Activated T-cell treated with anti-CD3 and anti-CD28 coated beads, Interleukin-2, amount 50 U/mL, for 48 hours (primary cell): ENCODE measurements at regions not wholly inside any gene's neighbourhood (a gene's known extent, or its start where the extent isn't known, plus 50 kb on each side); places are given as distances from the start of the nearest gene placed in this dataset.
"Not testable (repeated sequence)": the region's sequence is repeated elsewhere in the genome, so short reads cannot be mapped to it uniquely, and the experiment has no call there.

ENCODE experiments used
- DNase-seq, 2 experiments: peaks; one replicate each; pipeline ENCODE4 v3.0.0-alpha.2; 2020

- DNase-seq = not testable (repeated sequence)
Measured at GRCh38 chr15:26244782-26245181, 381.7 kb upstream of the ATP10A start.

DNA sequence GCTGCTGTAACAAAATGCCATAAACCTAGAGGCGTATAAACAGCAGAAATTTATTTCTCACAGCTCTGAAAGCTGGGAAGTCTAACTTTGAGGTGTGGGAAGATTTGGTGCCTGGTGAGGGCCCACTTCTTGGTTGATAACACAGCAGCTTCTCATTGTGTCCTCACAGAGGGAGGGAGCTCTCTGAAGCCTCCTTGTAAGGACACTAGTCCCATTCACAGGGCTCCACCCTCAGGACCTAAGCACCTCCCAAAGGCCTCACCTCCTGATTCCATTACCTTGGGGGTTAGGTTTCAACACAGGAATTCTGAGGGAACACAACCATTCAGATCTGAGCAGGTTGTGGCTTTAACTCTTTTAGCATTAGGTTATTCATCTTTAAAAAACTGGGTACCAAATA, 380.3 kb upstream of the ATP10A start:
- DNase-seq = no peak

GRCh38 chr15:26242565-26243071, 379.5 kb upstream of the ATP10A start:
- no peak for DNase-seq

- no peak for DNase-seq
Measured at GRCh38 chr15:26235864-26236263, 372.7 kb upstream of the ATP10A start.

DNA sequence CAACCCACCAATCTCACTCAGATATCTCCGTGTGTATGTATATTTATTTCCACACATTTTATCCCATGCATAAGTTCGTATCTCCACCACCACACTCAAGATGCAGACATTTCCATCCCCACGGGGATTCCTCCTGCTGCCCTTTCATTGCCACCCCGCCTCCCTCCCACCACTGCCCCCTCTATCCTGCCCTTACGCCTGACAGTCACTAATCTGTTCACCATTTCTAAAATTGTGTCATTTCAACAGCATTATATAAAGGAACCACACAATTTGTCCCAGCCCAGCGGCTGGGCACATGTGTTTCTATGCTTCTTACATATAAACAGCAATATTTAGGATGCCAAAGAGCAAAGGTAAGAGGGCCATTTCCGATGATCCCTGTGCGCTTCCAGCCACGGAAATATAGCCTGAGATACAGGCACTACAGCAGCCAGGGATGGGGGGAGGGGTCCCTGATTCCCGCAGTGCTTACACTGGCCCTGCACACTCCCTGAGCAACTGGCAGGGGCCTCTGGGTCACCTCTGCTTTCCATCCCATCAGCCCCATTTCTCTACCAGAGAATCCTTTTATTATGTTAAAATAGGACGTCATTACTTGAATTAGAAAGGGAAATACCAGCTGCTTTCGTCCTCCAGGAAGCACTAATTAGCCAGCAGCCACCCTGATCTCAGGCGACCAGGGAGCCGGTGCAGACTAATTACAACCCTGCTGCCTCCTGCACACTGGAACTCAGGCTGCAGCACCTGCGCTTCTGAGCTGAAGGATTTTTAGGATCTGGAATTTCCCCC, 372.0 kb upstream of the ATP10A start:
- DNase-seq = no peak

- DNase-seq = no peak
Measured at GRCh38 chr15:26232691-26233090, 369.6 kb upstream of the ATP10A start.

DNA sequence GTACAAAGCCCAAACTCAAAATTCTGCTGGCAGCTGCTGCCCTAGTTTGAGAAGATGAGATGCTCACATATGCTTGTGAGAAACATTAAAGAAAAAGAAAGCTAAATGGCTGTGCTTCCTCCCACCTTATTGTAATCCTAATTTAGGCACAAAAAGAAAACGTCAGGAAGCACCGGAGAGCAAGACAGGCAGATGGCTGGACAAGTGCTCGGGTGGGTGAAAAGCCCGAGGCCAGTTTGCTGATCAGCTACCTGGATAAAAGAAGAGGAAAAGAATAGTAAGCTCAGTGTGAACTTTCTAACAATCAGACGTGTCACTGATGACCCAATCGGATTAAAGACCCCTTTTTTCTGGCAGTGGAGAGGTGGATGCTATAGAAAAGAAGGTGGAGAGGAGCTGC, 368.0 kb upstream of the ATP10A start:
- no peak for DNase-seq

DNA sequence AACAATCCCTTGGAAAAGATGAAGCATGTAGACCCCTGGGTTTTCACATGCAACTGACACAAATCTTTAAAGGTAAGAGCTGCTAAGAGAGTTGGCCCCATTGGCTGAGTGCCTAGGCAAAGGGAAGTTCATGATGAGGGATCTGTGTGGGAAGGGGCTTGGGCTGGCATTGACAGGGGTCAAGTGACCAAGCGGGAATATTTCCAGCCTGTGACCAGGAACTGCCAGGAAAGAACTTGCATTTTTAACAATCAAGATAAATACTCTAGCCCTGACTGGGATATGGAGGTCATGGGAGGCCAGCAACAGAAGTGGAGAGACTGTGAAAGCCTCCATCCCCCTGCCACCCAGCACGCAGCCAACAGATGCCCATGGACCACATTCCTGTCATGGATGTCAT, 361.1 kb upstream of the ATP10A start:
- DNase-seq = no peak

DNA sequence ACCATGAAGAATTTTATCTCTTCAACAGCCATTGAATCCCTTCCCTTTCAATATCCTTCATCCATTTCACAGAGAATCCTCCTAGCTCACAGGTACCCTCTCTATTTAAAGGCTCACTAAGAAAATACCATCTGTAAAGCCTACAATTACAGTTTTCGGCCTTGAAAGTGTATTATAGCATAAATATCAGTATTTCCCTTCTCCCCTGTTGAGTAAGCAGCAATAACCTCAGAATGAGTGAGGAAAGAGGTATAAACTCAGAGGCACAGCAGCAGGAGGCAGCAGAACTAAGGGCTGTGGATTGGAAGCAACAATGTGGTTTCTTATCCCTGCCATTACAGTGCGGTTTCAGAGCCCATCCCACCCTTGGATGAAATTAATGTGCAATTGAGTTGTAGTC, 360.6 kb upstream of the ATP10A start:
- DNase-seq = no peak

- no peak for DNase-seq
Measured at GRCh38 chr15:26222781-26223180, 359.7 kb upstream of the ATP10A start.

- DNase-seq = not testable (repeated sequence)
Measured at GRCh38 chr15:26217043-26217442, 353.9 kb upstream of the ATP10A start.

GRCh38 chr15:26214290-26214689, 351.2 kb upstream of the ATP10A start:
- DNase-seq = no peak

- no peak for DNase-seq
Measured at GRCh38 chr15:26213427-26213826, 350.3 kb upstream of the ATP10A start.

- no peak for DNase-seq
Measured at GRCh38 chr15:26212109-26212508, 349.0 kb upstream of the ATP10A start.

- DNase-seq = no peak
Measured at GRCh38 chr15:26210980-26211379, 347.9 kb upstream of the ATP10A start.

DNA sequence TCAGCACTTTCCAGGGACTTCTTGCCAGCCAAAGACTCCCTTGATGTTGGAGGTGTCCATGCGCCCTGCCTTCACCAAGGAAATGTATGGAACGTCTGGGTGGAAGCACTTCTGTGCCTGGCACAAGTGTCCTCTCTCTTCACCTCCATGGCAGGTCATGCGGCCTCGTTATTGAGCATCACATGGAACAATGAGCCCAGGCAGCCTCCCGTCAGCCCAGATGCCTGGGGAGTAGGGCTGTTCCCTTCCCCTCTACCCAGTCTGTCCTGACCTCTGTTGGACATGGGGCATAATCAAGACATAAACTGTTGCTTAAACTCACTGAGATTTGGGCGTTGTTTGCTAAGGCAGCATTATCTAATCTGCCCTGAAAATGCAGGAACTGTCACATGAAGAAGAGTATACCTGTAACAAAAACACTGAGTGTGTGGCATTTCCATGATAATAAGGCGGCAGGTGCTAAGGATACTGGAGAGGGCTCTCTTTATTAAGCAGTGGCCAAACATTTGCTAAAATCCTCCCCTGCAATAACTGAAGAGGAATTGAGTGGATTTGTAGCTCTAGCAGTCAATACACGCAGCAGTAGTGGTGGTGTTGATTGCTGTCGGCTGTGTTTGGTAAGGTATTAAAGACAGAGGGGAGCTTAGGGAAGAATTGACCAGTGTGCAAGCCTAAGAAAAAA, 338.2 kb upstream of the ATP10A start:
- no peak for DNase-seq

DNA sequence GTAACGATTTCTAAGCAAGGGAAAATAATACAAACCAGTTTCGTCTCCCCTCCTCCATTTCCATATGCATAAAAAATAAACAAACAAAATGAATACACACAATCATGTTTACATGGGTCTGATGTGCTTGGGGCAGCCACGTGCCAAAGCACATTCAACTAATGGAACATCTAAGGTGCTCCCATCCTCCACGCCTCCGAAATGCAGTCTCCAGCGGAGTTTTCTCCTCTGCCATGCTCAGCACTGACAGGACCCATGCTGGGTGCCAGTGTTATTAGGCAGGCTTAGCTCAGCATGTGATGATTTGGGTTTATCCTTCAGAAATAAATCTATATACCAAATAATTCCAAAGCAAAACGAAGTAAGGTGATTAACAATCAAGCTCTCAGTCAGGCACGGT, 337.3 kb upstream of the ATP10A start:
- DNase-seq = no peak

DNA sequence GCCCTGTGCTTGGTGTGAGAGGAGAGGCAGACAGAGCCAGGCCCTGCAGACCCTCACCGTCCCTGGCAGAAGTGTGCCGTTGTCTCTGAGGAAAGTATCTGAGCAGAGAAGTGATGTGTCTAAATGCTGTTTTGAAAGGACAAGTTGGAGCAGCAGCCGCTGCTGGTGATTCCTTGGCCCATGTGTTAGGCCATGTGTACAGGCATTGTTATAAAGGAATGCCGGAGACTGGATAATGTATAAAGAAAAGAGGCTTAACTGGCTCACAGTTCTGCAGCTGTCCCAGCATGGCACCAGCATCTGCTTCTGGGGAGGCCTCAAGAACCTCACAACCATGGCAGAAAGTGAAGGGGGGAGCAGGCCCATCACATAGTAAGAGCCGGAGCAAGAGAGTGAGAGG, 334.6 kb upstream of the ATP10A start:
- DNase-seq = no peak

GRCh38 chr15:26197060-26197459, 333.9 kb upstream of the ATP10A start:
- DNase-seq = no peak

DNA sequence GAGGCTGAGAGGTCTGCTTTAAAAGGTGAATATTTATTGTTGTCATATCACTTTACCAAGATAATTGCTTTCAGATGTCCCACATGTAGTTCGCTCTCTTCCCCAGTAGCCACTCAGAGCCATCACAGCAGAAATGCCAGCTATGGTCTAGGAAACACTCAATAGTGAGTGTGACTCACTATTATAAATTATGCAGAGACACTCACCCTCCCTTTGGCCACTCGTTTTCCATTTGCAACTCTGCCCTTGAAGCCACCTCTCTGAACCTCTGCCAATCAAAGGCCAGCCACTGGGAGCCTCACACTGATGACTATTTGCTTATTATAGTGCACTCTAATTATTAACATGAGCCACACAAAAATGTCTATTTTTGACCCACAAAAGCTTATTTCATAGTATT, 328.1 kb upstream of the ATP10A start:
- DNase-seq = no peak

DNA sequence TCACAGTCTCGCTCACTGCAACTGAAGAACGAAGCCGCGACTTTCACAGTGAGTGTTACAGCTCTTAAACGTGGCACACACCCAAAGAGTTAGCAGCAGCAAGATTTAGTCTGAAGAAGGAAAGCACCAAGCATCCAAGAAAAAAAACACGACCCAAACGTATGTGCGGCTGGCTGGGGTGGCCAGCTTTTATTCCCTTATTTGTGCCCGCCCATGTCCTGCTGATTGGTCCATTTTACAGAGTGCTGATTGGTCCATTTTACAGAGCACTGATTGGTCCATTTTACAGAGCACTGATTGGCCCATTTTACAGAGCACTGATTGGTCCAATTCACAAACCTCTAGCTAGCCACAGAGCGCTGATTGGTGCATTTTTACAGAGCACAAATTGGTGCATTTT, 323.0 kb upstream of the ATP10A start:
- not testable (repeated sequence) for DNase-seq

DNA sequence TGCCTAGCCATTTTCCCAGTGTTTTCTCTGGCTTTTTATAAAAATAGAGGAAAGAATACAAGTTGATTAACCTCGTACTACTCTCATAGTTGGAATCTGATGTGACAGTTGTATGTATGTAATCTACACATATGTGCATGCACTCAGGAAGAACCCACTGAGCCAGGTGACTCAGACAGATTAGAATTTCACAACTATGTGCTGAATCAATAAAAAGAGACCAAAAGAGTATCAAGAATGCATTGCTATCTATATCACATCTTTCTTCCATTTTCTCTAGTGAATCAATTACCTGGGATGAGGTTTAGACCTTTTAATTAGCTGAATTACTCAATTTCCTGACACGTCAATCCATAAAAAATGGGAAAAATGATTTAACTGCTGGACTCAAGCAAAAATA, 319.3 kb upstream of the ATP10A start:
- DNase-seq = no peak

DNA sequence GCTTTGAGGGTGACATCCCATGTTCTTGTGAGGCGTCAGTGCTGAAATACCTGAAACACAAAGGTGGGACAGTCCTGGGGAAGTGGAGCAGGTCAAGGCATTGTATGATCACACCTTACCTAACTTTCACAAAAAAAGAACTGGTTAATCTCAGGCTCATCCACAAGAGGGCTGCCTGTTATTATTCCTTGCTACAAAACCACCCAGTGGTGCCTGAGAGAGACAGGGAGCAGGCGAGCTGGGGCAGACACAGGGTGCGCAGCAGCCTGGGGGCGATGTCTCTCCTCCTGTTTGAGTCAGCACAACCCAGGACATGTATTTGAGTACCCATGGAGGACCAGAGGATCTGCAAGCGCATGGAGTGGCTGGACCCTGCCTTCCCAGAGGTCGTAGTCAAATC, 316.8 kb upstream of the ATP10A start:
- no peak for DNase-seq

GRCh38 chr15:26178640-26179220, 315.6 kb upstream of the ATP10A start:
- no peak for DNase-seq
